GM21360 (cell line): ENCODE measurements at regions not wholly inside any gene's neighbourhood (a gene's known extent, or its start where the extent isn't known, plus 50 kb on each side); places are given as distances from the start of the nearest gene placed in this dataset.

ENCODE experiments used
- ATAC-seq: cut with Tn5 transposase; IDR thresholded peaks from one replicate; pipeline ENCODE4 v1.9.1; 2021; ENCODE audit warnings: mild to moderate bottlenecking, moderate library complexity; ENCODE audit not compliant: unreplicated experiment

GRCh38 chr5:173689171-173689736 lies 72.8 kb upstream of the BOD1 start:
- no peak for ATAC-seq

DNA sequence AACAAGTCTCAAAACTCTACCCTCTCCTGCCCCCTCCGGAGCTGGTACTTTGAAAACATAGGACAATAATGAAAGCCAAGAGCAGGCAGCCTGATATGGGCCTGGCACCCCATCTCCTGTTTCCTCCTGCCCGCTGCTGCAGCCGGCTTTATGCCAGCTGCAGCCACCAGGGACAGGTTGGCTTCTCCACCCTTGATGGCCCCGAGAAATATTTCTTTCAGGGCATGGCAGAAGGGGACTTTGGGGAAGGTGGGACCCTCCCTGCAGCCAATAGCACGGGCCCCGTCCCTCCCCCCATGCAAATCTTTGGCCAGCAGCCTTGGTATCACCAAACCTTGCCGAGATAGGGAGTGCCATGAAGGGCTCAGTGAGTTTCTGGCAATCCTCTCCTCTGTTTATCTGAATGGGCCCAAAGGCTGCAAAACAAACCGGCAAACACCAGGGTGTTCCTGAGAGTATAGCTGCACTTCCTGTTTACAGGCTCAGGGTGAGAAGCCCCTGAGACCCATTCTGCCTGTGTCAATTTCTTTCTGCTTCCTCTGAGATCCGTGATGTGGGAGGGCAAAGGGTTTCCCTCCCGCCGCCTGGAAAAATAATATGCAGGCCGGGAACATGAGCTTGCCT lies 73.4 kb upstream of the BOD1 start:
- ATAC-seq: peak; percentile 70

DNA sequence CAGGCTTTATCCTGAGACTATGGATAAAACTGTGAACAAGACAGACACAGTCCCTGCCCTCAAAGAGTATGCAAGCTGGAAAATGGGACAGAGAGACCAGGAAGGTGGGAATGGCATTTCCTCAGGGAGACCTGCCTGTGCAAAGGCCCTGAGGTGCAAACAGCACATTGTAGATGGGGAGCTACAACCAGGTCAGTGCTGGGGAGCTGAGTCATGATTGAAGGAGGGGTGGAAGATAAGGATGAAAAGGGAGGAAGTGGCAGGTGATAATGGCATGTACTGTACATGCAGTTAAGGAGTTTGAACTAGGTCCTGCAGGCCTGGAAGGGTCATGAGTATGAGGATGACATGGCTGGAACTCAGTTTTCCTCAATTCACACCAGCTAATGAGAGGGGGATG lies 75.5 kb upstream of the BOD1 start:
- no peak for ATAC-seq

DNA sequence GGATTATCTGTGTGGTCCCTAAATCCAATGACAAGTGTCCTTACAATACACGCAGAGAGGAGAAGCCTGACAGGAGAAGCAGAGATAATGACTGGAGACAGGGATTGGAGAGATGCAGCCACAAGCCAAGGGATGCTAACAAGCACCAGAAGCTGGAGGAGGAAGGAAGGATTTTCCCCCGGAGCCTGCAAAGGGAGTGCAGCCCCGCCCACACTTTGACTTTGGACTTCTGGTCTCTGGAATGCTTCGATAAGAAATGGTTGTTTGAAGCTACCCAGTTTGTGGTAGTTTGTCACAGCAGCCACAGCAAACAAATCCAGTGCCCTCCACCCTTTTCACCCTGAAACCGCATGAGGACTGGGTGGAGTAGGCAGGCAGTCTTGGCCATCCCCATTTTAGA lies 77.2 kb upstream of the BOD1 start:
- no peak for ATAC-seq

- ATAC-seq: no peak
Observed at GRCh38 chr5:173696216-173696615, 79.8 kb upstream of the BOD1 start.

GRCh38 chr5:173697931-173698579 lies 81.6 kb upstream of the BOD1 start:
- ATAC-seq: no peak

- ATAC-seq: no peak
Observed at GRCh38 chr5:173699966-173700365, 83.5 kb upstream of the BOD1 start.

DNA sequence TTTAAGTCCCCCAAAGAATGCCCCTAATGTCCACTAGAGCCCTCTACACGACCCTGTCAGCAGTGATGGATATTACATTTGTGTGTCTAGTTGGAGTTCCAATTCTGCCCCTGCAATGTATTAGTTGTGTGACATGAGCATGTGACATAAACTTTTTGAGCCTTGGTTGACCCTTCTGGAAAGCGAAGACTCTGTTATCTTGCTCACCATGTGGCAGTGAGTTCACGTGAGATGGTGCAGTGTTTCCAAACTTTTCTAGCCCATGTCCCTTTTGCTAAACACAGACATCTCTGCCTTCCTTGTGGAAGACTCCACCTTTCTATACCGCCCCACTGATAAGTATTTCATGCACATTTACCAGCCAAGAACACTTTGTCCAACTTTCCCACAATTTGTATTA lies 87.0 kb upstream of the BOD1 start:
- ATAC-seq: no peak

GRCh38 chr5:173704615-173705511 lies 88.4 kb upstream of the BOD1 start:
- no peak for ATAC-seq

GRCh38 chr5:173705512-173706044 lies 89.1 kb upstream of the BOD1 start:
- ATAC-seq: no peak

DNA sequence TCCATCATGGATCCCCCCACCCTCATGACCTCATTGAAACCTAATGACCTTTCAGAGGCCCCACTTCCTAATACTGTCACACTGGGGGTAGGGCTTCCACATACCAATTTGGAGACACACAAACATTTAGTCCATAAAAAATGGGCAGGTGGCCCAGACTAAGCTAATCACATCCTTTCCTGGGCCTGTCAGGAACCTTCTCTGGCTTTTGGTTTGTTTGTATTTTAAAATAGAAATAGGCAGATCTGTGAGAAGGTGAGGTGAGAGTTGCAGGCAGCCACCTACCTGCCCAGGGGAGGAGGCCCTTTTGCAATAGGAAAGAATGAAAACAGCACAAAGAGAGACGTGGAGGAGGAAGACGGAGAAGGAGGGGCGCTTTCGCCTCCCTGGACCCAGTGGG lies 90.2 kb upstream of the BOD1 start:
- no peak for ATAC-seq

DNA sequence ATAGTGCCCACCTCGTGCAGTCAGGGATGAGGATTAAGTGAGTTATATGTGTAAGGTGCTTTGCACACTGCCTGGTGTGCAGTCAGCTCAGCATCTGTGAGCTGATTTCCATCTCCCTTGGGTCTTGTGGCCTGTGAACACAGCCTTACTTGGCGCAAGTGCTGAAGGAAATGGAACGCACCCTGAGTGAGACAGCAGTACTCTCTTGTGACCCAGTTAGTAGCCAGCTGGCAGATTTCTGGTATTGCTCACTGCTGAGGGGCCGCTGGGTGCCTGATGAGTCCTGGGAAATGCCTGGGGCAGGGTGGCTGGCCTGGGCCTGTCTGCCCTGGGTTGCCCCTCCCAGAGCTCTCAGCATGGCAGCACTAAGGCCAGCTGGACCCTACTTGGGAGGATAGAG lies 90.9 kb upstream of the BOD1 start:
- no peak for ATAC-seq

GRCh38 chr5:173709145-173709544 lies 92.7 kb upstream of the BOD1 start:
- ATAC-seq: no peak

DNA sequence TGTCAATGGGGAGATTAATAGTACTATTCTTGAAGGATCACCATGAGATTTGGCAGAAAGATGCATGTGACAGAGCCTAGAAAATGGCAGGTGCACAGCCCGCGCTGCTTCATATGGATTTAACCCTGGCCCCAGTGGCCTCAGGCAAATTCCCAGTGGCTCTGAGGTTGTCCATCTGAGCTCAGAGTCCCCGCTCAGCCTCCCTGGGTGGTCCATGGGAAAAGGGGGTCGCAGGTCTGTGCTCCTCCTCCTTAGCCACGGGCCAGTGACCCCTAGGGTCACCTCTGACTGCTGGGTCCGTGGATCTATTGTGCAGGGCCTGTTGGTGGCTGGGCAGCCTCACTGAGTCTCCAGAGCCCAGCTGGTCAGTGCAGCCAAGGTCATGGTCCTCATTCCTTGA lies 93.3 kb upstream of the BOD1 start:
- no peak for ATAC-seq

- ATAC-seq: no peak
Observed at GRCh38 chr5:173710528-173710927, 94.1 kb upstream of the BOD1 start.

DNA sequence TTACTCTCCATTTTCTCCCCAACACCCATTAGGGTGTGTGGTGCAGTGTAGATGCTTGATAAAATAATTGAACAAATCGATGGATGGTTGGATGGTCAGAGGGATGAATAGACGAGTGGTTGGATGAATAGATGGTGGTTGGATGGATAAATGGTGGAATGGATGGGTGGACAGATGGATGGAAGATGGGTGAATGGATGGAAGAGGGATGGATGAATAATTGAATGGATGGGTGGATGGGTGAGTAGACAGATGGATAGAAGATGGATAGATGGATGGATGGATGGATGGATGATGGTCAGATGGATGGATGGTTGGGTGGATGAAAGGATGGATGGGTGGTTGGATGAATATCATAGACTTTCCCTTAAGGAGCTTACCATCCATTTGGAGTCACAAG lies 95.0 kb upstream of the BOD1 start:
- no peak for ATAC-seq

DNA sequence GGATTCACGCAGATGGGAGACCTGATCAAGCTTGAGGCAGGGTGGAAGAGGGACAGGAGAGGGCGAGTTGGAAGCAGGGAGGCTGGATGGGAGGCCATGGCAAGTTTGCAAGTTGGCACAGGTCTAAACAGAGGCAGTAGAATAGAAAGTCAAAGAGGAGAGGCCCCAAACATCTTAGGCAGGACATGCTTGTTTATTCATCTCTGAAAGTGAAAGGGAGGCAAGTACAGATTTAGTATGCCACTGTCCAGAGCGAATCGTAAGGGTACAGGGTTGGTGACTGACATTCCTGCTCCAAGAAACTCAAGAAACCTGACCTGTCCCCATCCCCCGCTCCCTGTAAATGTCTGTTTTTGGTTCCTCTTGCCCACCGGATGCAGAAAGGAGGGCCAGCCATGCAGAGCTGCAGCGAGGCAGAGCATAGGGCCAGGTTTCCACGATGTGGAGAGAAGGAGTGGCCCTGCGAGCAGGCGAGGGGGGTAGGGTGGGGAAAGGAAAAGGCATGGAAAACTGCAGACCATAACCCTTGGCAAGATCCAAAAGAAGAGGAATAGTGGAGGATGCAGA lies 96.2 kb upstream of the BOD1 start:
- ATAC-seq: no peak

- no peak for ATAC-seq
Observed at GRCh38 chr5:173714551-173715428, 98.3 kb upstream of the BOD1 start.

GRCh38 chr5:173715607-173716006 lies 99.2 kb upstream of the BOD1 start:
- ATAC-seq: no peak

GRCh38 chr5:173716058-173716682 lies 99.7 kb upstream of the BOD1 start:
- no peak for ATAC-seq
